CD4-positive, CD25-positive, alpha-beta regulatory T cell (primary cell): ENCODE measurements at regions not wholly inside any gene's neighbourhood (a gene's known extent, or its start where the extent isn't known, plus 50 kb on each side); places are given as distances from the start of the nearest gene placed in this dataset.

ENCODE experiments used
- ATAC-seq, 2 donors: fragments of 150-1000 bp; cut with Tn5 transposase; one replicate each; pipeline ENCODE4 v1.10.0; 2021; ENCODE audit warnings: low read depth in 2 of 2, moderate number of reproducible peaks in 2 of 2, moderate library complexity in 1 of 2
- DNase-seq, 3 donors: peaks; one replicate each; pipeline versions ENCODE4 v3.0.0 to v3.0.0-alpha.2; 2012 to 2022; ENCODE audit warnings: mixed read lengths in 1 of 3
- H3K27ac ChIP-seq: one replicate; pipeline ENCODE4 v1.7.0; 2013; ENCODE audit warnings: mild to moderate bottlenecking, low read length; ENCODE audit not compliant: insufficient read depth, poor library complexity, severe bottlenecking
- H3K27me3 ChIP-seq: one replicate; pipeline ENCODE4 v1.7.0; 2013; ENCODE audit warnings: low read length; ENCODE audit not compliant: control insufficient read depth, insufficient read depth
- H3K36me3 ChIP-seq: one replicate; pipeline ENCODE4 v1.7.0; 2013; ENCODE audit warnings: mild to moderate bottlenecking, low read length, moderate library complexity; ENCODE audit not compliant: control insufficient read depth, insufficient read depth
- H3K4me1 ChIP-seq: 2 replicates; pipeline ENCODE4 v1.7.0; 2013; ENCODE audit warnings: mild to moderate bottlenecking, low read length; ENCODE audit not compliant: insufficient read depth, control insufficient read depth, poor library complexity, severe bottlenecking
- H3K4me3 ChIP-seq: one replicate; pipeline ENCODE4 v1.7.0; 2013; ENCODE audit warnings: low read depth, mild to moderate bottlenecking, low read length, moderate library complexity
- H3K9me3 ChIP-seq, 2 experiments: 1 replicate in 1 of 2; 2 replicates in 1 of 2; pipeline ENCODE4 v1.7.0; 2013; ENCODE audit warnings: low read length in 2 of 2, mild to moderate bottlenecking in 1 of 2, moderate library complexity in 1 of 2; ENCODE audit not compliant: control insufficient read depth in 2 of 2
- H3K27ac Mint-ChIP-seq, 3 donors: one replicate each; pipeline ENCODE4 v1.8.0; 2020 to 2022; ENCODE audit warnings: mild to moderate bottlenecking in 3 of 3, mixed read lengths in 3 of 3, moderate library complexity in 2 of 3
- H3K27me3 Mint-ChIP-seq: one replicate; pipeline ENCODE4 v1.8.0; 2022; ENCODE audit warnings: mild to moderate bottlenecking, mixed read lengths
- H3K36me3 Mint-ChIP-seq: one replicate; pipeline ENCODE4 v1.8.0; 2020; ENCODE audit warnings: mixed read lengths
- H3K4me1 Mint-ChIP-seq, 4 donors: one replicate each; pipeline ENCODE4 v1.8.0; 2020 to 2022; ENCODE audit warnings: mixed read lengths in 4 of 4, mild to moderate bottlenecking in 1 of 4
- H3K4me3 Mint-ChIP-seq, 4 donors: one replicate each; pipeline ENCODE4 v1.8.0; 2020 to 2022; ENCODE audit warnings: mild to moderate bottlenecking in 4 of 4, mixed read lengths in 4 of 4, moderate library complexity in 3 of 4
- H3K9me3 Mint-ChIP-seq, 7 donors: one replicate each; pipeline ENCODE4 v1.8.0; 2020 to 2022; ENCODE audit warnings: mixed read lengths in 7 of 7, mild to moderate bottlenecking in 3 of 7, moderate library complexity in 2 of 7

- Histone ChIP-seq H3K9me3 (no peaks in the 10 kb centered on the region), H3K36me3 (no peaks in the 10 kb centered on the region), H3K4me3 (no peak overlapping the region), H3K4me1 (no peaks in the 10 kb centered on the region), H3K27me3 (no peaks in the 10 kb centered on the region), H3K27ac (no peak overlapping the region)
- H3K9me3 Mint-ChIP-seq, result peaks cover 0 to 7% (median 2%) of the 10 kb centered on the region in 7 donors
- H3K4me1 Mint-ChIP-seq, result no peaks in the 10 kb centered on the region
- no peak overlapping the region for H3K27ac Mint-ChIP-seq
- no peaks in the 10 kb centered on the region for H3K36me3 Mint-ChIP-seq
- no peak for DNase-seq
- ATAC-seq, result no peak
- H3K27me3 Mint-ChIP-seq, result no peaks in the 10 kb centered on the region
- no peak overlapping the region for H3K4me3 Mint-ChIP-seq
These were observed 526.6 kb downstream of the MRPL39 start for GRCh38 chr21:25080661-25081060.

- peaks cover 0 to 7% (median 3%) of the 10 kb centered on the region in 7 donors for H3K9me3 Mint-ChIP-seq
- no peaks in the 10 kb centered on the region for H3K27me3 Mint-ChIP-seq
- Histone ChIP-seq H3K36me3 (no peaks in the 10 kb centered on the region), H3K27me3 (no peaks in the 10 kb centered on the region), H3K27ac (no peak overlapping the region), H3K4me1 (no peaks in the 10 kb centered on the region), H3K4me3 (no peak overlapping the region), H3K9me3 (no peaks in the 10 kb centered on the region)
- no peak overlapping the region for H3K27ac Mint-ChIP-seq
- H3K36me3 Mint-ChIP-seq, result no peaks in the 10 kb centered on the region
- no peak for ATAC-seq
- no peak for DNase-seq
- no peaks in the 10 kb centered on the region for H3K4me1 Mint-ChIP-seq
- no peak overlapping the region for H3K4me3 Mint-ChIP-seq
These were observed 527.1 kb downstream of the MRPL39 start for GRCh38 chr21:25080141-25080540.

- peaks cover 0 to 5% (median 3%) of the 10 kb centered on the region in 7 donors for H3K9me3 Mint-ChIP-seq
- Histone ChIP-seq H3K9me3 (no peaks in the 10 kb centered on the region), H3K4me3 (no peak overlapping the region), H3K4me1 (no peaks in the 10 kb centered on the region), H3K27ac (no peak overlapping the region), H3K36me3 (no peaks in the 10 kb centered on the region), H3K27me3 (no peaks in the 10 kb centered on the region)
- no peak overlapping the region for H3K27ac Mint-ChIP-seq
- ATAC-seq, result no peak
- H3K4me3 Mint-ChIP-seq, result no peak overlapping the region
- H3K36me3 Mint-ChIP-seq, result no peaks in the 10 kb centered on the region
- no peaks in the 10 kb centered on the region for H3K27me3 Mint-ChIP-seq
- H3K4me1 Mint-ChIP-seq, result no peaks in the 10 kb centered on the region
- no peak for DNase-seq
These were observed 528.2 kb downstream of the MRPL39 start for GRCh38 chr21:25079053-25079452.

GRCh38 chr21:25062061-25062460, 545.2 kb downstream of the MRPL39 start:
- Histone ChIP-seq H3K27ac (no peak overlapping the region), H3K27me3 (no peaks in the 10 kb centered on the region), H3K4me1 (no peaks in the 10 kb centered on the region), H3K9me3 (no peaks in the 10 kb centered on the region), H3K4me3 (no peak overlapping the region), H3K36me3 (no peaks in the 10 kb centered on the region)
- no peak overlapping the region for H3K4me3 Mint-ChIP-seq
- no peaks in the 10 kb centered on the region for H3K4me1 Mint-ChIP-seq
- DNase-seq, result no peak
- no peaks in the 10 kb centered on the region for H3K36me3 Mint-ChIP-seq
- no peaks in the 10 kb centered on the region for H3K27me3 Mint-ChIP-seq
- no peak overlapping the region for H3K27ac Mint-ChIP-seq
- H3K9me3 Mint-ChIP-seq, result peaks cover 0 to 14% (median 5%) of the 10 kb centered on the region in 7 donors
- ATAC-seq, result no peak

DNA sequence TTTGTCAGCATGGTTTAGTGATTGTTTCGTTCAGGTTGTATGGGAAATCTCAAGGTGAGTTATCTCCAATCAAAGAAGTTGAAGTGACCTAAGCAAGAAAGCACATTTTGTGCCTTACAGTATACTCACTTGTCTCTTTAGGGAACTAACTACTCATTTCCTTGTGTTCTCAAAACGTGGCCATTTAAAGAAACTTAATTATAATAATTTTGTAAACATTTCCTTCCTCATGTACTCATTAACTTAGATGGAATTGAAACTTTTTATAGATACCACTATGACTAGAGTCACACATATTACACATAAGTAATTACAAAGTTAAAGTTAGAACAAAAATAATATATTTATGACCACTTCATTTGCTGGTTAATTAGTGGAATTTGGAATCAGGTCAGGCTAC, 552.6 kb downstream of the MRPL39 start:
- Histone ChIP-seq H3K27me3 (no peaks in the 10 kb centered on the region), H3K4me3 (no peak overlapping the region), H3K36me3 (no peaks in the 10 kb centered on the region), H3K9me3 (no peaks in the 10 kb centered on the region), H3K4me1 (no peaks in the 10 kb centered on the region), H3K27ac (no peak overlapping the region)
- H3K36me3 Mint-ChIP-seq, result no peaks in the 10 kb centered on the region
- no peak overlapping the region for H3K27ac Mint-ChIP-seq
- H3K4me1 Mint-ChIP-seq, result no peaks in the 10 kb centered on the region
- DNase-seq, result no peak
- no peak for ATAC-seq
- H3K9me3 Mint-ChIP-seq, result peaks cover 0 to 16% (median 7%) of the 10 kb centered on the region in 7 donors
- no peaks in the 10 kb centered on the region for H3K27me3 Mint-ChIP-seq
- no peak overlapping the region for H3K4me3 Mint-ChIP-seq

DNA sequence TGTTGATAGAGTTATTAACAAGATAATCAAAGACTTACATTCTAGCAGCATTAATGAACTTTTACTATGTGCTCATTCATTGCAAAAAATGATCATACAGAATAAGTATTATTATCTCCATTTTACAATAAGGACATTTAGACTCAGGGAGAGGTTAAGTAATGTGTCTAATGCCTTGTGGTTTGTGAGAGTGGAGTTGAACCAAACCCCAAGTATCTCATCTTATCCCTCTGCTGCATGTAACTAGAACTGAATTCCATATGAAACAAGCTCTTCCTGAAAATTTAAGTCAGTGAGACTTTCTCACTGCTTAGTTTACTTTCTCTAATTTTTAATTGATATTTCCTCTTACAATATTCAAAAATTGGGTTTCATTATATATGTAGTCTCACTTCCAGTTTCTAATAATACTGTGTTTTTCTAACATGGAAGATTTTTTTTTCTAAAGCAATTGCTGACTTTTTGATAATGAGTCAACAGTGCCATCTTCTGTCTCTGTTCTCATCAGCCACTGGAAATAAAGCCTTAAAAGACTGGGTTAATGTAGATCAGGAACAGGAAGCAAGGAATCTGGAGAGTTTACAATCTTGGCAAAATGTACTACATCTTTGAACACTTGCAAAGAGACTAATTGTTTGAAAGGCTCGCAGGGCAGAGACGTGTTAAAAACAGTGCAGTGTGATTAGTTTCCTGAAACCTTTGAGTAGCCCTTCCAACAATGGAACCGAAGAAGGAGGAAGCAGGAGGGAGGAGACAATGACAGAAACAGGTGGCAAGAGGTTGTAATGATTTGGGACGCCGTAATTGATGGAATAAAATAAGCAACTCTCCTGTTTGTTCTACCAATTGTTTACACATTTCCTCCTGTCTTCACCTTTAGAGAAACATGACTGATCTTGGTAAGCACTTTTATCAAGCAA, 567.6 kb downstream of the MRPL39 start:
- no peaks in the 10 kb centered on the region for H3K27me3 Mint-ChIP-seq
- no peaks in the 10 kb centered on the region for H3K27me3 ChIP-seq
- peaks cover 0 to 8% (median 0%) of the 10 kb centered on the region in 7 donors for H3K9me3 Mint-ChIP-seq
- H3K4me3 Mint-ChIP-seq, result no peak overlapping the region
- ATAC-seq, result no peak
- no peak overlapping the region for H3K4me3 ChIP-seq
- H3K4me1 Mint-ChIP-seq, result no peaks in the 10 kb centered on the region
- no peaks in the 10 kb centered on the region for H3K9me3 ChIP-seq
- DNase-seq, result no peak
- no peak overlapping the region for H3K27ac Mint-ChIP-seq
- no peak overlapping the region for H3K27ac ChIP-seq
- no peaks in the 10 kb centered on the region for H3K36me3 ChIP-seq
- H3K36me3 Mint-ChIP-seq, result no peaks in the 10 kb centered on the region
- no peaks in the 10 kb centered on the region for H3K4me1 ChIP-seq

DNA sequence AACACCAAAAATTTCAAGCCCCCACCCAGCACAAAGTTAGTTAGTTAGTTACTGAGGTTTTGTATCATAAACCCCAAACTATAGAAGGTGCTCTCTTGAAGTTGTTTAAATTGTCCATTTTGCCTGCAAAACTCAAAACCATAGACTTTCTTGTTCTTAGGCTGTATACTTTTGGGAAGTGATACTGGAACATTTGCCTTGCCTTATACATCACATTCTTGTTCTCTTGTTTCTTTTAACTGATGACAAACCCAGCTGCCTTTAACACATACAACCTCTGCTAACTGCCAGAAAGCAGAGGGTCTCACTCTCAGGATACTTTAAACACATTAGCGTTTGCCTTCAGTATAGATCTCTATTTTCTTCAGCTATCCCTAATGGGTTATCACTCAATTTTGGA, 570.5 kb downstream of the MRPL39 start:
- H3K27me3 Mint-ChIP-seq, result no peaks in the 10 kb centered on the region
- no peaks in the 10 kb centered on the region for H3K27me3 ChIP-seq

DNA sequence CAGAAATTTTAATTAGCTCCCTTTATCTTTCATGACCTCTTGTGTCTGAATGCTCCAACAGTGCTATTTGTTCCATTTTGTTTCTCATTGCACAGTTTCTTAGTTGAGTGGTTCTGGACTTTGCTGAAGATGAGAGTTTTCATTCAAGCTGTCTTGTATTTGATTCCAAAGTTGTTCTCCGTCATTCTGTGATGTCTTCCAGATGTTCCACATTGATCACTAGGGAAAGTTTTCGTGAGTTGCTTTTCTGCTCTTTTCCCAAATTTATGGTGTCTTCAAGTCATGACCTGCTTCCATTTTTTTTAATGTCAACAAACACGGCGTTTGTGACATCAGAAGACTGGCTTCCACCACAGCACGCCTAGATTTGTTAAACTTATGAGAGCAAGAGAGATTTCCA, 575.5 kb downstream of the MRPL39 start:
- H3K27me3 Mint-ChIP-seq, result no peaks in the 10 kb centered on the region
- no peaks in the 10 kb centered on the region for H3K4me1 ChIP-seq
- no peaks in the 10 kb centered on the region for H3K36me3 Mint-ChIP-seq
- no peaks in the 10 kb centered on the region for H3K36me3 ChIP-seq
- no peak overlapping the region for H3K27ac ChIP-seq
- H3K4me3 Mint-ChIP-seq, result no peak overlapping the region
- ATAC-seq, result no peak
- H3K27me3 ChIP-seq, result no peaks in the 10 kb centered on the region
- no peaks in the 10 kb centered on the region for H3K4me1 Mint-ChIP-seq
- no peak overlapping the region for H3K27ac Mint-ChIP-seq
- H3K9me3 Mint-ChIP-seq, result peaks cover 0 to 5% (median 2%) of the 10 kb centered on the region in 7 donors
- H3K4me3 ChIP-seq, result no peak overlapping the region
- no peak for DNase-seq
- no peaks in the 10 kb centered on the region for H3K9me3 ChIP-seq

More for the DNA sequence above, 570.5 kb downstream of the MRPL39 start:
- no peak for ATAC-seq
- Mint-ChIP-seq H3K27ac (no peak overlapping the region), H3K36me3 (no peaks in the 10 kb centered on the region), H3K9me3 (peaks cover 0 to 8% (median 0%) of the 10 kb centered on the region in 7 donors), H3K4me3 (no peak overlapping the region), H3K4me1 (no peaks in the 10 kb centered on the region)
- Histone ChIP-seq H3K9me3 (no peaks in the 10 kb centered on the region), H3K36me3 (no peaks in the 10 kb centered on the region), H3K4me1 (no peaks in the 10 kb centered on the region), H3K4me3 (no peak overlapping the region), H3K27ac (no peak overlapping the region)
- no peak for DNase-seq
